ENCODE measurements at regions not wholly inside any gene's neighbourhood (a gene's known extent, or its start where the extent isn't known, plus 50 kb on each side); places are given as distances from the start of the nearest gene placed in this dataset.
"Not testable (repeated sequence)": the region's sequence is repeated elsewhere in the genome, so short reads cannot be mapped to it uniquely, and the experiment has no call there.

GRCh38 chr10:63832686-63833085 lies 311.5 kb downstream of the REEP3 start:
- no peak overlapping the region for H3K4me3 ChIP-seq
- H3K36me3 ChIP-seq = no peaks in the 10 kb centered on the region
- H3K27me3 ChIP-seq = no peaks in the 10 kb centered on the region
- no peak overlapping the region for H3K27ac ChIP-seq
- H3K4me1 ChIP-seq = no peaks in the 10 kb centered on the region
- no peaks in the 10 kb centered on the region for H3K9me3 ChIP-seq
- TF ChIP-seq POLR2A (IDR thresholded peaks at IDR 0.05) (no peak), CTCF (IDR thresholded peaks at IDR 0.05) (no peak), EP300 (IDR thresholded peaks at IDR 0.05) (no peak), POLR2AphosphoS5 (IDR thresholded peaks at IDR 0.05) (no peak)
- DNase-seq (ENCODE audit: low spot score in 2 of 2) = no peak

- no peak for DNase-seq (ENCODE audit: low spot score in 2 of 2)
- Histone ChIP-seq H3K36me3 (no peaks in the 10 kb centered on the region), H3K4me1 (no peaks in the 10 kb centered on the region), H3K4me3 (no peak overlapping the region), H3K27ac (no peak overlapping the region), H3K9me3 (no peaks in the 10 kb centered on the region), H3K27me3 (no peaks in the 10 kb centered on the region)
- TF ChIP-seq EP300 (IDR thresholded peaks at IDR 0.05) (no peak), POLR2A (IDR thresholded peaks at IDR 0.05) (no peak), POLR2AphosphoS5 (IDR thresholded peaks at IDR 0.05) (no peak), CTCF (IDR thresholded peaks at IDR 0.05) (no peak)
- WGBS = 72% methylated on average over 5 of the region's 5 CpGs
Measured at GRCh38 chr10:63833411-63834060, 312.3 kb downstream of the REEP3 start.

GRCh38 chr10:63836666-63837442 lies 315.7 kb downstream of the REEP3 start:
- TF ChIP-seq CTCF (IDR thresholded peaks at IDR 0.05) (no peak), POLR2A (IDR thresholded peaks at IDR 0.05) (no peak), EP300 (IDR thresholded peaks at IDR 0.05) (no peak), POLR2AphosphoS5 (IDR thresholded peaks at IDR 0.05) (no peak)
- no peaks in the 10 kb centered on the region for H3K9me3 ChIP-seq
- no peak overlapping the region for H3K4me3 ChIP-seq
- H3K27me3 ChIP-seq = no peaks in the 10 kb centered on the region
- 94% methylated on average over 4 of the region's 4 CpGs for WGBS
- DNase-seq (ENCODE audit: low spot score in 2 of 2) = no peak
- no peaks in the 10 kb centered on the region for H3K4me1 ChIP-seq
- no peaks in the 10 kb centered on the region for H3K36me3 ChIP-seq
- H3K27ac ChIP-seq = no peak overlapping the region

GRCh38 chr10:63841761-63842160 lies 320.6 kb downstream of the REEP3 start:
- DNase-seq (ENCODE audit: low spot score in 2 of 2) = no peak
- H3K27ac ChIP-seq = no peak overlapping the region
- no peaks in the 10 kb centered on the region for H3K4me1 ChIP-seq
- H3K36me3 ChIP-seq = no peaks in the 10 kb centered on the region
- H3K27me3 ChIP-seq = no peaks in the 10 kb centered on the region
- no peaks in the 10 kb centered on the region for H3K9me3 ChIP-seq
- TF ChIP-seq CTCF (IDR thresholded peaks at IDR 0.05) = no peak
- TF ChIP-seq POLR2A (IDR thresholded peaks at IDR 0.05) = no peak
- no peak overlapping the region for H3K4me3 ChIP-seq
- 98% methylated on average over 5 of the region's 5 CpGs for WGBS

- Histone ChIP-seq H3K36me3 (no peaks in the 10 kb centered on the region), H3K9me3 (no peaks in the 10 kb centered on the region), H3K27ac (no peak overlapping the region), H3K4me3 (no peak overlapping the region), H3K4me1 (no peaks in the 10 kb centered on the region), H3K27me3 (no peaks in the 10 kb centered on the region)
- no peak for TF ChIP-seq POLR2A (IDR thresholded peaks at IDR 0.05)
- no peak for TF ChIP-seq EP300 (IDR thresholded peaks at IDR 0.05)
- no peak for TF ChIP-seq POLR2AphosphoS5 (IDR thresholded peaks at IDR 0.05)
- no peak for TF ChIP-seq CTCF (IDR thresholded peaks at IDR 0.05)
- no peak for DNase-seq (ENCODE audit: low spot score in 2 of 2)
- WGBS = 94% methylated on average over 2 of the region's 2 CpGs
Measured at GRCh38 chr10:63843107-63843506, 321.9 kb downstream of the REEP3 start.

- H3K36me3 ChIP-seq; H3K27ac ChIP-seq; H3K27me3 ChIP-seq; H3K4me1 ChIP-seq; DNase-seq (ENCODE audit: low spot score in 2 of 2); H3K4me3 ChIP-seq; H3K9me3 ChIP-seq: not testable (repeated sequence)
- 76% methylated on average over 3 of the region's 3 CpGs for WGBS
Measured at GRCh38 chr10:63848871-63849270, 327.7 kb downstream of the REEP3 start.
